ENCODE measurements at regions not wholly inside any gene's neighbourhood (a gene's known extent, or its start where the extent isn't known, plus 50 kb on each side); places are given as distances from the start of the nearest gene placed in this dataset.

DNA sequence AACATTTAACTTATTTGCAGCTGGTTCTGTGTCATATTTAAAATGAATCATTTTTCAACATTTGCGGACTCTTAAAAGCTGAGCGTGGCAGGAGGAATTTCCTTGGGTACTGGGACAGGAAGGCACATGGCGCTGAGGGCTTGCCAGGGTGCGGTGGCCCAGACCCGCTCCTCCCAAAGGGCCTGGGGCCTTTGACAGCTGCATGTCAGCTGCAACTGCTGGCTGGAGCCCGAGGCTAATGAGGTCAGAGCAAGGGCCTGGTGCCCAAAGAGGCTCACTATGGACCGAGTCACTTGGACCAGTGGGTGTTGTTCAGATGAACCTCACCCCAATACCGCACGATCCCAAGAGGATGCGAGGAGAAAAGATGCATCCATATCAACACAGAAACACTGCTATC lies 326.9 kb downstream of the CTTN start:
- Histone ChIP-seq H3K27me3 (no peaks in the 10 kb centered on the region), H3K4me3 (no peak overlapping the region), H3K27ac (no peak overlapping the region), H3K9me3 (no peaks in the 10 kb centered on the region), H3K4me1 (no peaks in the 10 kb centered on the region), H3K36me3 (no peaks in the 10 kb centered on the region)
- TF ChIP-seq, protein P1, sequence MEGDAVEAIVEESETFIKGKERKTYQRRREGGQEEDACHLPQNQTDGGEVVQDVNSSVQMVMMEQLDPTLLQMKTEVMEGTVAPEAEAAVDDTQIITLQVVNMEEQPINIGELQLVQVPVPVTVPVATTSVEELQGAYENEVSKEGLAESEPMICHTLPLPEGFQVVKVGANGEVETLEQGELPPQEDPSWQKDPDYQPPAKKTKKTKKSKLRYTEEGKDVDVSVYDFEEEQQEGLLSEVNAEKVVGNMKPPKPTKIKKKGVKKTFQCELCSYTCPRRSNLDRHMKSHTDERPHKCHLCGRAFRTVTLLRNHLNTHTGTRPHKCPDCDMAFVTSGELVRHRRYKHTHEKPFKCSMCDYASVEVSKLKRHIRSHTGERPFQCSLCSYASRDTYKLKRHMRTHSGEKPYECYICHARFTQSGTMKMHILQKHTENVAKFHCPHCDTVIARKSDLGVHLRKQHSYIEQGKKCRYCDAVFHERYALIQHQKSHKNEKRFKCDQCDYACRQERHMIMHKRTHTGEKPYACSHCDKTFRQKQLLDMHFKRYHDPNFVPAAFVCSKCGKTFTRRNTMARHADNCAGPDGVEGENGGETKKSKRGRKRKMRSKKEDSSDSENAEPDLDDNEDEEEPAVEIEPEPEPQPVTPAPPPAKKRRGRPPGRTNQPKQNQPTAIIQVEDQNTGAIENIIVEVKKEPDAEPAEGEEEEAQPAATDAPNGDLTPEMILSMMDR (IDR thresholded peaks at IDR 0.05), result no peak
- no peak for TF ChIP-seq POLR2A (IDR thresholded peaks at IDR 0.05)
- intact Hi-C loops (cut with DNase I; ENCODE audit: low total_unique reads), result no loop called here
- DNase-seq, result no peak

DNA sequence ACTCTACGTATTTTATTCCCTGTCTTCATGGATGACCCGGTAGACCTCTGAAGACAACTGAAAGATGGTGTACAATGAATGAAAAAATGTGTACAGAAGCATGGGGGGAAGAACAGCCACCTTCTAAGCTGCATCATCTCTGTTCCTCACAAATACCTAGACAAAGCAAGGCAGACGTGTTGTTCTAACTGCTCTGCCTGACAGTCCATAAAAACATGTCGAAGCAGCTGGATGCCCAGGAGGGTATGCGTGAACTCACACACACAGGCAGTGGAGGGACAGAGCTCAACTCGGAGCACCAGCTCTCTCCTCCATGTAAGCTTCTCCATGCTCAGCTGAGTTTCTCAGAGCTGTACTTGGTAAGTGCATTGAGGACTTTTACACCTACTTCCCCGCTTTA lies 327.4 kb downstream of the CTTN start:
- H3K27ac ChIP-seq, result no peak overlapping the region
- DNase-seq, result no peak
- TF ChIP-seq POLR2A (IDR thresholded peaks at IDR 0.05), result no peak
- TF ChIP-seq, protein P1 (IDR thresholded peaks at IDR 0.05), result no peak
- intact Hi-C loops (cut with DNase I; ENCODE audit: low total_unique reads), result no loop called here
- H3K4me3 ChIP-seq, result no peak overlapping the region
- H3K4me1 ChIP-seq, result no peaks in the 10 kb centered on the region
- no peaks in the 10 kb centered on the region for H3K9me3 ChIP-seq
- H3K27me3 ChIP-seq, result no peaks in the 10 kb centered on the region
- no peaks in the 10 kb centered on the region for H3K36me3 ChIP-seq

DNA sequence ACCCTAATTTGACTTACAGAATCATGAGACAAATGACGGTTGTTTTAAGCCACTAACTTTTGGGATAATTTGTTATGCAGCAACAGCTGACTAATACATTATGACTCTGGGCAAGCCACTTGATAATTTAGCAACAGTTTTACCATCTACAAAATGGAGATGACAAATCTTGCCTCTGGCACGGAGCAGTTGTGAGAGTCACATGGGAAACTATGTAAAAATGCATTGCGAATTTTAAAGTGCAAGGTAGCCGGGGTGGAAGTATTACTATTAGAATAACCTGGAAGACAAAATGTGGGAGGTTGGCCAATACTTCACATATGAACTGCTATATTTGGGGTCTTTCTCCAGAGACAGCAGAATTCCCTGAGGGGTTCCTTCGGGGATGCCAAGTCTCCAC lies 328.7 kb downstream of the CTTN start:
- no peak for DNase-seq
- Histone ChIP-seq H3K27me3 (no peaks in the 10 kb centered on the region), H3K36me3 (no peaks in the 10 kb centered on the region), H3K9me3 (no peaks in the 10 kb centered on the region), H3K4me3 (no peak overlapping the region), H3K27ac (no peak overlapping the region), H3K4me1 (no peaks in the 10 kb centered on the region)
- intact Hi-C loops (cut with DNase I; ENCODE audit: low total_unique reads), result no loop called here
- TF ChIP-seq POLR2A (IDR thresholded peaks at IDR 0.05), result no peak
- TF ChIP-seq, protein P1 (IDR thresholded peaks at IDR 0.05), result no peak

DNA sequence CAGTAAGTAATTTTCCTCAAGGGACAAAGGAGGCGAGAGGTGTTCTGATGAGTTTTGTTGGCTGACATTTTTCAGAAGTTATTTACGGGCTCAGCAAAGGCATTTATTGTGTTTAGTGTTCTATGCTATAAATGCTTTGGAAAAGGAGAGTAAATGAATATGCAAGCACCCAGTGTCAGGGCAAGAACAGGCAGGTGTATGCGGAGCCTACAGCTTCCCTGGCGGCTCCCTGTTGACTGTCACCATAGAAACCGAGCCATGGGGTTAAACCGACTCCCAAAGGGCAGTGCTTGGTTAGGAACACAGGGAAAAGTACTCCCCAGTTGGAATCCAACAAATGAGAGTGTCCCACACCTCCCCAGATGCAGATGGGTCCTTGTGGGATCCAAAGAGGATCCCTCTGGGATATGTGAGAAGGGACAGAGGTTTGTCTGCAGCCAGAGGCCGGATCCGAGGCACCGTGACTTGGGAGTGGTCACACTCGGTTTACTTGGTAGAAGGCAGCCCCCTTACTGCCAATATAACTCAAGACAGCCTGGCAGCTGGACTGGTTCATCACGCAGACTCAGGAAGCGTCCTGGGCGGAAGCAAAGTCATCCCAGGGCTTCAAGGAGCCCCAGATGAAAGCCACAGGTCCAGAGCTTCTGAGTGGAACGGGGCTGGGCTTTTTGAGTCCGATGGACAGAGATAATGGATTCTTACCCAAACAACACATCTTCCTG lies 329.7 kb downstream of the CTTN start:
- no peak for TF ChIP-seq POLR2A (IDR thresholded peaks at IDR 0.05)
- TF ChIP-seq, protein P1 (IDR thresholded peaks at IDR 0.05), result no peak
- H3K4me1 ChIP-seq, result no peaks in the 10 kb centered on the region
- H3K4me3 ChIP-seq, result no peak overlapping the region
- no peaks in the 10 kb centered on the region for H3K27me3 ChIP-seq
- intact Hi-C loops (cut with DNase I; ENCODE audit: low total_unique reads), result no loop called here
- DNase-seq, result no peak
- no peak overlapping the region for H3K27ac ChIP-seq
- H3K9me3 ChIP-seq, result no peaks in the 10 kb centered on the region
- no peaks in the 10 kb centered on the region for H3K36me3 ChIP-seq

DNA sequence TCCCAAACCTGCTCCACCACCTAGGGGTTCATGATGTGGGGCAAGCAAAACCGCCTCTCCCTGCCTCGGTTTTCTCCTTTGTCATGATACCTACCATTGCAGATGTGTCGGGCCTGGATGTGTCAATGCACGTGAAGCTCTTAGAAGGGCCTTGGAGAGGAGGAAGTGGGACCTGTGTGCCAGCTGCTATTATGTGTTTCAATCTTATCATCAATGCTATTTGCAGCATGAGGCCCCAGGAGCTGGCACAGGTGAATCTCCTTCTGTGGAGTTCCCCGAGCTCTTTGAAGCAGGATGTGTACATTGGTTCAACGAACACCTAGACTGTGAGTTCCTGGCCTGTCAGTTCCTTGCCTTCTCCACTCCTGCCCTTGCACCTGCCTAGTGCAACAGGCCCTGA lies 331.6 kb downstream of the CTTN start:
- no peak overlapping the region for H3K27ac ChIP-seq
- intact Hi-C loops (cut with DNase I; ENCODE audit: low total_unique reads), result no loop called here
- H3K9me3 ChIP-seq, result no peaks in the 10 kb centered on the region
- no peak overlapping the region for H3K4me3 ChIP-seq
- H3K27me3 ChIP-seq, result no peaks in the 10 kb centered on the region
- H3K4me1 ChIP-seq, result no peaks in the 10 kb centered on the region
- TF ChIP-seq, protein P1 (IDR thresholded peaks at IDR 0.05), result no peak
- TF ChIP-seq POLR2A (IDR thresholded peaks at IDR 0.05), result no peak
- DNase-seq, result no peak
- no peaks in the 10 kb centered on the region for H3K36me3 ChIP-seq
